H7 (cell line): ENCODE measurements at regions not wholly inside any gene's neighbourhood (a gene's known extent, or its start where the extent isn't known, plus 50 kb on each side); places are given as distances from the start of the nearest gene placed in this dataset.
A peak's percentile ranks its signal among the peaks of the same experiment; 100 is the strongest.

ENCODE experiments used
- DNase-seq: peaks from one replicate; pipeline ENCODE4 v3.0.0; 2012
- H3K27me3 ChIP-seq: 2 replicates; pipeline ENCODE4 v1.6.0; 2011; ENCODE audit warnings: mild to moderate bottlenecking, low read length; ENCODE audit not compliant: control insufficient read depth, insufficient read depth
- H3K36me3 ChIP-seq: replicated peaks from 2 replicates; pipeline ENCODE4 v1.5.1; 2011; ENCODE audit warnings: low read length; ENCODE audit not compliant: control insufficient read depth, insufficient read depth
- H3K4me3 ChIP-seq: 2 replicates; pipeline ENCODE4 v1.5.1; 2011; ENCODE audit warnings: low read depth, mild to moderate bottlenecking, control low read depth, low read length, moderate library complexity; ENCODE audit not compliant: insufficient read depth

DNA sequence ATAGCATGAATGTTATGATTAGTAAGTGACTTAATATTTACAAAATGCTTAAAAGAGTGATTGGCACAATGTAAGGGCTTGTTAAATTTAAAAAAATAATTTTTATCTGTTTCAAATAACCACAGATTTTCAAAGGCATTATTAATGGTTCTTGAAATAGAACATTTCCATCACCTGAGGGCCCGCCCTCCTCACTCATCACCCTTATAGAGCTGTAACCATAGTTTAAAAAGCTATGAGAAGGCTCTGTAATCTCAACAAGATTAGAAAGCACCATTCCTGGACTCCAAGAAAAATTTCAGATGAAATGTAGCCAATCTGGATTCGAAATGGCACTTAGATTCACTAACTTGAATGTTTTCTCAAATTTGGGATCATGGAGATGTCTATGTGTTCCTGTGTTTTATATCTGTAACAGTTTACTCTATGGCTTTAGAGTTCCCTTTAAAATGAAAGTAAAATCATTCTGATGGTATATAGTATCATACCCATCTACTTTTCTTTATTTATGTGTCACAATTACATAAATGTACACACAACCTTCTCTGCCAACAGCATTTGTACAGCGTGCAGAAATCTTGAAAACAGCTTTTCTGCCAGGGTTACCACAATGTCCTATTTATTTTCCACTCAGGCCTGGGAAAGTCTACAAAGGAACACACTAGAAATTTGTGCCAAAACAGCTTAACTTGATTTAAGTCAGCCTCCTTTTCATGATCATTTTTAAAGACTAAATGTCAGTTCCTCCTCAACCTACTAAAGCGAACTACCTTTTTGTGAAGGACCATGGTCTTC is 207.7 kb downstream of the TBX18 start:
- H3K4me3 ChIP-seq: no peak overlapping the region
- H3K36me3 ChIP-seq: no peaks in the 10 kb centered on the region
- H3K27me3 ChIP-seq: no peaks in the 10 kb centered on the region
- DNase-seq: no peak

DNA sequence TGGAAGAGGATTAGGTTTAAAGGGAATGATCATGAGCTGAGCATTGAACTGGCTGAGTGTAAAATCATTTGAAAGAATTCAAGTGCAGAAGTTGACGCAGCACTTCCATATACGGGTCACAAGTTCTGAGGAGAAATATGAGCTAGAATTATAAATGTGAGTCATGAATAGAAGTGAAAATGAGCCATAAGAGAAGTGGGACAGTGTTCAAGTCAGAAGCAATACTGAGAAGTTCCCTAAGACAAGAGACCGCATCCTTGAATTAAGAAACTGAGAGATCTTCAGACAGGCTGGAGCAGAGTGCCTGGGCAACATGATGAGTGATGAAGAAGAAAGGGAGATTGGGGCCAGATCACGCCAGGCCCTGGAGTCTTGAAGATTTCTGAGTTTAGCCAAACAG is 209.7 kb downstream of the TBX18 start:
- Histone ChIP-seq H3K27me3 (no peaks in the 10 kb centered on the region), H3K36me3 (no peaks in the 10 kb centered on the region), H3K4me3 (no peak overlapping the region)
- no peak for DNase-seq

DNA sequence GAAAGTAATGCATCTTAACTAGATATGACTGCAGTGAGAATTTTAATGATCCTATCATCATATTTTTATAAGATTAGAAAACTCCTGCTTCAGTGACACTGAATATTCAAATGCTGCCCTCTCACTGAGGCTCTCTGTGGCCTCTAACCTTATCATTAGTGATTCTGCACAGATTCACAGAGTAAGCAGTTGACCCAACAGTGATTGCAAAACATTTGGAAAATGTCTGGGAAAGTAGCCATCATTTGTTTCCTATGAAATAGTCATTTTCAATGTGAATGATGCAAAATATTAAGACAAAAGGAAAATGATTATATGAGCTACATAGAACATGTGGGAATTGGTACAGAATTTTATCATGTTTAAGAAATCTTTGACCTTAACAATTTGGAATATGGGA is 210.3 kb downstream of the TBX18 start:
- H3K27me3 ChIP-seq: no peaks in the 10 kb centered on the region
- DNase-seq: no peak
- H3K4me3 ChIP-seq: no peak overlapping the region
- no peaks in the 10 kb centered on the region for H3K36me3 ChIP-seq

DNA sequence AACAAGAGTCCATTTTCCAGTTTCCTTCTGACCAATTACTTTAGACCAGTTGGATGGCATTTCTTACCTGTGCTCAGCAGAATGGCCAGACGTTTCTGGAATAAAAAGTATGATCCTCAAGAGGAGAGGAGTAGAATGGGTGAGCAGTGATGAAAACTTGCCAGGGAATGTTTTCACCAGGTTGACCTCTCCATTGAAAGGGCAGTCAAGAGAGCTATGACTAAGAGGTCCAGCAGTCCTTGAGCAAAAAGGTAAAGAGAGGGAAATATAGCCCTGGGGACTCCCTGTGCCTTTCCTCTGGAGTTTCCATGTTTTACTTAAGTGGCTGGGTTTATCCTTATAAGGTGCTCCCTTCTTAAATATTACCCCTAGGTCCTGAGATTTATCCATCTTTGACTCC is 210.9 kb downstream of the TBX18 start:
- DNase-seq: no peak
- Histone ChIP-seq H3K4me3 (no peak overlapping the region), H3K36me3 (no peaks in the 10 kb centered on the region), H3K27me3 (no peaks in the 10 kb centered on the region)

DNA sequence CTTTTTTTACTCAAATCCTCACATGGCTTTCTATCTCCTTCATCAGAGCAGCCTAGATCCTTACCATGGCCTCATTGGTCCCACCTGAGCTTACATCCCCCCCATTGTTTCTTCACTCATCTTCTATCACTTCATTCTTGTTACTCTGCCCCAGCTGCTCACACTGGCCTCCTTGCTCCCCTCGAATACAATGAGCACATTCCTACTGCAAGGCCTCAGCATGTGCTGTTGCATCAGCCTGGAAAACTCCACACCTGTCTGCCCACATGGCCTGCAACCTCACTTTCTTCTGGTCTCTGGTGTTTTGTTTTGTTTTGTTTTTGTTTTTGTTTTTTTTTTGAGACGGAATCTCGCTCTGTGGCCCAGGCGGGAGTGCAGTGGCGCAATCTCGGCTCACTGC is 212.6 kb downstream of the TBX18 start:
- Histone ChIP-seq H3K27me3 (no peaks in the 10 kb centered on the region), H3K36me3 (no peaks in the 10 kb centered on the region), H3K4me3 (no peak overlapping the region)
- no peak for DNase-seq

- no peaks in the 10 kb centered on the region for H3K36me3 ChIP-seq
- DNase-seq: peak; percentile 45
- H3K4me3 ChIP-seq: no peak overlapping the region
- no peaks in the 10 kb centered on the region for H3K27me3 ChIP-seq
These were observed 214.5 kb downstream of the TBX18 start for GRCh38 chr6:84549917-84550316.

- DNase-seq: no peak
- H3K27me3 ChIP-seq: no peaks in the 10 kb centered on the region
- no peaks in the 10 kb centered on the region for H3K36me3 ChIP-seq
- no peak overlapping the region for H3K4me3 ChIP-seq
These were observed 217.0 kb downstream of the TBX18 start for GRCh38 chr6:84547341-84547801.

DNA sequence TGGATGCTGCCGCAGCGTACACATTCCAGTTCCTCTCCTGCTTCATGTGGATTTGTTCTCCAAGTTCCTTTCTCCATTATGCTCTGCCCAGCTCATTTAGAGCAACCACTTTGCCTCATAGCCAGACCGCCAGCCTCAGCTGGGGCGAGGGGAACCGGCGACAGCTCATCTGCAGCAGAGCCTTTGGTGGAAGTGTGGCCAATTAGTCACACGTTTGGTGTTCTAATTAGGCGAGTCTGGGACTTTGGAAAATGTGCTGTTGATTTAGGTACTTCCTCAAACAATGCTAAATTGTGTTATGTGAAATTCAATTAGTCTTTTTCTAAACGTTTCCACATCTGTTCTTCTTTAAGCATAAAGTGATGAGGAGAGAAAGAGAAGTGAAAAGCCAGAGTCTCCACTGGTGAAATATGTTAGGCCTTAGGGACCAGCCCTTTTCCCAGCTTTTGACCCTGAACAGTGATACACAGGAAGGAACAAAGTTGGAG is 217.9 kb downstream of the TBX18 start:
- Histone ChIP-seq H3K4me3 (no peak overlapping the region), H3K27me3 (no peaks in the 10 kb centered on the region), H3K36me3 (no peaks in the 10 kb centered on the region)
- DNase-seq: no peak

DNA sequence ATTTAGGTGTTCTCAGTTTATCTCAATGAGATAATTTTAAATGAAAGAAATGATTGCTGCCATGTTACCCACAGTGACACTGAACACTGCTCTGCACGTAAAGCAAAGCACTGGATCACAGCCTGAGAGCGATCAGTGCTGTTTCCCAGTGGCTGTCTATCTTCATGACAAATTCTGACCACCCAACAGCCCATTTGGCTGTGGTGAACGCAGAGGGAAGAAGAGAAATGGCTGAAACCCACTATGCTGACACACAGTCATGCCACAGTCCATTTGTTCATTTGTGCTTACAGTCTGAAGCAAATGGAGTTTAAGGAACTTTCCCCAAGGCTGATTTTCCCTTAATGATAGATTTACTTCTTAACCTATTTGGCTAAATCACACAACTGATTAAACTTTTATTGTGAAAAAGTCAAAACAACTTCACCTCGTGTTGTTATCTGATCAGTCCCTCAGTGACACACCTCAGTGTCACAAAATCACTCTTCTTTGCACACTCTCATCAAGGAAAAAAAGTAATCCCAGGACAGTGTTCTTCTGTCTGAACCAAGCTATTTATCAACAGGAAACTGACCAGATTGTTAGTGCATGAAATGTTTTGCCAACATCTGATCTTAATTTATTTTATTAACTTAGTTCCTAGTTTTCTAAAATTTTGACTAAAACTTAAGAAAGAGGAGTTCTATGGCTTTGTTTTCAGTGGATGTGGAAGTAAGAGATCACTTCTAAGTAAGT is 225.1 kb downstream of the TBX18 start:
- no peaks in the 10 kb centered on the region for H3K36me3 ChIP-seq
- H3K4me3 ChIP-seq: no peak overlapping the region
- no peaks in the 10 kb centered on the region; the same call in 1 of the 2 replicates for H3K27me3 ChIP-seq
- no peak for DNase-seq

GRCh38 chr6:84536885-84537638 is 227.3 kb downstream of the TBX18 start:
- Histone ChIP-seq H3K27me3 (no peaks in the 10 kb centered on the region; the same call in 1 of the 2 replicates), H3K4me3 (no peak overlapping the region), H3K36me3 (no peaks in the 10 kb centered on the region)
- DNase-seq: no peak

DNA sequence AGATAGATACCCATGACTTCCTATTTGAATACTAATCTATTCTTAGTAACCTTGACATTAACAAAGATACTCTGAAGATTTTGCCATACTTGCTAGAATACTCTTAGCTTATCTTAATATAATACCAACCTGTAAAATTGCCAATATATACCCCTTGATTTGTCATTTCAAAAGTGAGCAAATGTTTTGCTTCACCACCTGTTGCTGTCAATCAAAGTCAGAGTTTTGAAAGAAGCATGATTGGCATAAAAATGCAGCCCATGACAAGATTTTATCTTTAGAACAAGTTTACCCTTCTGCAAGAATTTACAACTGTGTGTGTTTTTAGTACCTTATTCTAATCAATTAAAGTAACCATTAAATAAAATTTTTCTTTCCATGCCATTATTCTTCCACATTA is 236.2 kb downstream of the TBX18 start:
- no peak for DNase-seq
- H3K4me3 ChIP-seq: no peak overlapping the region
- no peaks in the 10 kb centered on the region for H3K36me3 ChIP-seq
- no peaks in the 10 kb centered on the region for H3K27me3 ChIP-seq

- Histone ChIP-seq H3K36me3 (no peaks in the 10 kb centered on the region), H3K27me3 (no peaks in the 10 kb centered on the region), H3K4me3 (no peak overlapping the region)
- DNase-seq: no peak
These were observed 237.8 kb downstream of the TBX18 start for GRCh38 chr6:84526631-84527030.

DNA sequence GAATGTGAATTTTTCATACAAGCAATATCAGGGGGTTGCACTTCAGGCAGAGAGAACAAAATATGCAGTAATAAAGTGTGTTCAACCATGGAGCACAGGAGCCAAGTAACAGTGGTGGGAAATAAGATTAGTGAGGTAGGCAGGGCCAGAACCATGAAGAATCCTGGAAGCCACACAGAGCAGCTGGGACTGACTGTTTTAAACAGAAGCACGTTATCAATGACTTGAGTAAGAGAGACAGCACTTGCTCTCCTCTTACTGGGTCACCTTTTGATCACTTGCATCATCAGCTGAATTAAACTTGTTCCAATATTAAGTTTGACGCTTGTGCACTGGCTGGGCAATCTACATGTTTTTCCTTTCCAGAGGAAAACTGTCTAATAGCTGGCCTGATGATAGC is 238.5 kb downstream of the TBX18 start:
- Histone ChIP-seq H3K36me3 (no peaks in the 10 kb centered on the region), H3K27me3 (no peaks in the 10 kb centered on the region), H3K4me3 (no peak overlapping the region)
- no peak for DNase-seq

- H3K4me3 ChIP-seq: no peak overlapping the region
- DNase-seq: no peak
- no peaks in the 10 kb centered on the region for H3K36me3 ChIP-seq
- H3K27me3 ChIP-seq: no peaks in the 10 kb centered on the region
These were observed 239.8 kb downstream of the TBX18 start for GRCh38 chr6:84524636-84525035.
